HG03439 (cell line): ENCODE measurements at regions not wholly inside any gene's neighbourhood (a gene's known extent, or its start where the extent isn't known, plus 50 kb on each side); places are given as distances from the start of the nearest gene placed in this dataset.

Experiments
- ATAC-seq: cut with Tn5 transposase; IDR thresholded peaks from one replicate; pipeline ENCODE4 v1.9.1; 2021; ENCODE audit warnings: mild to moderate bottlenecking, moderate library complexity; ENCODE audit not compliant: unreplicated experiment

DNA sequence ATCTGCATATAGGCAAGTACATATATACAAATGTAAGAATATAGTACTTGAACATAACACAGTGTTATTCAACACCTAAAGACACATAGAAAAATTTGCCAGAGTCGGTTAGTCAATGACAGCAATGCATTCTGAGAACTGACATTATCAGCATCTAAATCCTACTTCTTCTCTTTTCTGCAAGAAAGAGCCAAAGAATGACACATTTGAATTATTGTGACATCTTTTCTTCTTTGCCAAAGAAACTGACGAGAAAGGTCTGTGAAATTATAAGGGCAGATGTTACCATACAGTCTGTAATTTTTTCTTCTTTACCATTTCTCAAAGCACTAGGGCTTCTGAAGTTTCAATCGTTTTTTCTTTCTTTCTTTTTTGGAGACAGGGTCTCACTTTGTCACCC lies 350.9 kb upstream of the NBEA start:
- no peak for ATAC-seq

DNA sequence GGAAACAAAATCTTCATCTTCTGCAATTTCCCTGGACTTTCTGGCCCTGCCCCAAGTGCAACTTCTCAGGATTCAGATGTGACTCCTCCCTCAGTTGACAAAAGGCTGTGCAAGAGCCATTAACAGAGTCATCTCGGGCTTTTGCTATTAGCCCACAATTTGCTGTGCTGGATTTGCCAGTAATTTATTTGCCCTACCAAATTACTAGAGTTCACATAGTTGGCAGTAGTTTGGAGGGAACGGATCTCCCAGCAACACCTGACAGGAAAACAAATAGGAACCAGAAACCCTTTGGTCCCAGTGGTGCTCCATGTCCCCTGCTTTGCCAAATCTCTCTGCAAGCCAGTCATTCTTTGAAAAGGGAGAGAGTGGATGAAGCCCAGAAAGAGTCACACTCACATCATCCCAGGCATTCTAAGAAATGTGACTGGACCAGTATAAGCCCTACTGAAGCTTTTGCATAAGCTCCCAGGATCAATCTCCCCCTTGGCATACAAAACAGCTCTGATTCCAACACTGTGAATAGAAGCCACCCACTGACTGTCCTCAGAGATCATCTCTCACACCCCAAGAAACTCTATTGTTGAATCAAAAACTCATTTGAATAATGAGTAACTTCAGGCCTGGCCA lies 350.1 kb upstream of the NBEA start:
- no peak for ATAC-seq

DNA sequence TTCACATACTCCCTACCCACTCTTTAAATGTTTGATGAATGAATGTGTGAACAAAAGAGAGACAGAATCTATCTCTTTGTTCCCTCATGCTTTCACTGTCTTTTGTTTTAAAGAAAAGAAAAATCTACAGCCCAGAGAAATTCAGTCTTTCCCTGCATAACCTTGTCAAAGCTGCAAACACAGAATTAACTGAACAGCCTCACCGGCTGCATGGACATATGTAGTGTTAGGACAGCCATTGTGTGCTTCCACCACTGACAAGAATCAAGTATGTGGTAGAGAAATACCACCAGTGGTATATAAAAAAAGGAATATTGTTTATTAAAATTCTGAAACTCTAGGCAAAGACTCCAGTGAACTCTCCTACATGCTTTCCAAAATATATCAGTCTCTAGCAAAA lies 348.4 kb upstream of the NBEA start:
- ATAC-seq, result no peak

DNA sequence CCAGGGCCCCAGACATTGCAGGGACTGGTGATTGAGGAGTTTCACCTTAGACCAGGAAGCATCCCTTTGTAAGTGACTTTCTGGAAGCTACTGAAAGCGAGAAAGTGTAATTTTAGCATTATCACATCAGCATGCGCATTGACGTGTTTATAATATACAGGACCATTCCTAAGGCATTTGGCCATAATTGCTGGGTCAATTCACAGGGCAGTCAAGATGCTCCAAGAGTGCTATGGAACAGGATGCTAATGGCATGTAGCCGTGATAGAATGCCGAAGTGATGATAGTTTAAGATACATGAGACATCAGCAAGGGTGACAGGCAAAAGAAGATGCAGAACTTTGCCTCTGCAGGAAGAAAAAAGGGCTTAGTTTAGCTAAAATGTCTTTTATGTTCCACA lies 347.6 kb upstream of the NBEA start:
- ATAC-seq, result no peak

DNA sequence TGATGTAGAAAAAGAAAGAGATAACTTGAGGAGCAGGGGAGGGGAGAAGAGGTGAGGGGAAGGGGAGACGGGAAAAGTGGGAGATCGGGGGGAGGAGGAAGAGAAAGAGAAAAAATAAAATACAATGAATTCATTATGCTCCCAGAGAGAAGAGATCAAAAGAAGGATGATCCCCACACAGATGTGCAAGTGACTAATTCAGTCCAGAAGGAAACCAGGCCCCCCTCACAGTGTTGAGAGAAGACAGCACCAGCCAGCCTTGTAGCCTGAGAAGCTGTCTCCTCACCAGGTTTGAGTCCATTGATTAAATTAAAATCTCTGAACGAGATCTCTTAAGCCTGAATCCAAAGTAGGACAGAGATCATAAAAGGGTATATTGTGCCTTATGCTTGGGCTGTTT lies 333.7 kb upstream of the NBEA start:
- ATAC-seq, result no peak

DNA sequence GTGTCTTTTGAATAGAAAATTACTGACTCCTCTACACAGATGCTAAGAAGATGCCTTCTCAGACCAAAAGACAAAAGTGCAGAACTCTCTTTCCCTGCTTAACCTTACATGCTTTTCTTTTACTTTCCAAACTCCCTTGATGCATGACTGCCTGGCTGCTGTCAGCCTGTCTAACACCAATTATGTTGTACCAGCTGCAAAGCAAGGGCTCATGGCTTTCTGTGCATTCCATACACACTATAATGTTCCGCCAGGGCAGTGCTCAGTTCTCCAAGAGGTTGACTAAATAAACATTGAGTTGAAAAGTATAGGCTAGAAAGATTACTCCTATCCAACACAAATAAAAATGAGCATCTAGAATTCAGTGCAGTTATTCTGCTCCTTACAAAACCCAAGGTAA lies 330.4 kb upstream of the NBEA start:
- no peak for ATAC-seq

DNA sequence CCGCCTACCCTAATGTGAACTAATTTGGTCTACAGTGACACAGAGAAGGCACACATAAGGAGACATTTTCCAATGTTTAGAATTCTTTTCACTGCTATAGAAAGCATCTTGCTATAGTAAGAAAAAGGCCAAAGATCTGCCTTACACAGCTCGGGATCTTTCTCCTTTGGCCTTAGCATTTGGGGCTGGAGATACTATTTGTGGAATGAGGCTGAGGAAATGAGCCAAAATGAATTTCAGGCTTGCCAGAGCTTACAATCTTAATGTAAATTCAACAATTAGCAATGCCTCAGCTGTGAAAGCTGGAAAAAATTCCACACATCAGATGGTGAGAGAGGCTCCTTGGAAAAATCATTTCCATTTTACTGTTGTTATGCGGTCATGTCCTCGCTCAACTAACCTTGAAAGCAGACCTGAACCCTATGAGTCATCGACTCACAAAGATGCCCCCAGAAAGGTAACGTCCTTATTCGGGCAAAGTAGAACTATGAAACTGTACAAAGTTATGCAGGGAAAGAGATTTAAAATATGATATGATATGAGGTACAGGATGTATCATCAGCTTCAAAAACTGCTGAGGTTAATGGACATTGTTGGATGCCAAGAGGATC lies 324.5 kb upstream of the NBEA start:
- no peak for ATAC-seq

DNA sequence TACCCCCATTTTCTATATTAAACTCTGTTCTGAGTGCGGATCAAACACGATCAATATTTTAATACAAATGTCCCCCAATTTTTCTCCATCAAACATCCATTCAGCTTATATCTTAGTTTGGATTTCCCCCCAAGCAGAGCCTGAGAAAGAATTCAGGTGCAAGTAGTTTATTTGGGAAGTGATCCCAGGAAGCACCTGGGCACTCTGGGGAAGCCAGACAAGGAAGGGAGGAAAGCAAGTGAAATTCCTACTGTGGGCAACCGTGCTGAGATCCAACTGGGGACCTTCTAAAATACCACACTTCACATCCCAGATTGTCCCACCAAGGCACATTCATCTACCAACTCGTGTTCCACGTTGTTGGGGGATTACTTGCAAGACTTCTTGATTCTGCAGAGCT lies 323.4 kb upstream of the NBEA start:
- no peak for ATAC-seq

DNA sequence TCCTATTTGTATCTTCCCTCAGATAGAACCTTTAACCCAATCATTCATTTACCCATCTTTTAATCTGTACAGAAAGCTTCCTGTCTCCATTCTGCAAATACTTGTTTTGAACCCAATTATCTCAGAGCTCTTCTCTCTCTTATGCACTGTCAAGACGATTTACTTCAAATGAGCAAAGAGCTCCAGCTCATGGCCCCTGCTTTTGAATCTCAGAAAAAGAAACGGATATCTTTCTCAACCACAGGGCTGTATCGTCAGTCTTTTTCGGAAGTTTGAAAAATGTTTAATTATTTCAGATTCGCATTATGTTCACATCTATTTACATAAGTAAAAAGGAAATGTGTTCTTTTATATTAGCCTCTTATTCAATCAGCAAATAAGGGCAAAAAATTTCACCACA lies 322.7 kb upstream of the NBEA start:
- ATAC-seq, result no peak

DNA sequence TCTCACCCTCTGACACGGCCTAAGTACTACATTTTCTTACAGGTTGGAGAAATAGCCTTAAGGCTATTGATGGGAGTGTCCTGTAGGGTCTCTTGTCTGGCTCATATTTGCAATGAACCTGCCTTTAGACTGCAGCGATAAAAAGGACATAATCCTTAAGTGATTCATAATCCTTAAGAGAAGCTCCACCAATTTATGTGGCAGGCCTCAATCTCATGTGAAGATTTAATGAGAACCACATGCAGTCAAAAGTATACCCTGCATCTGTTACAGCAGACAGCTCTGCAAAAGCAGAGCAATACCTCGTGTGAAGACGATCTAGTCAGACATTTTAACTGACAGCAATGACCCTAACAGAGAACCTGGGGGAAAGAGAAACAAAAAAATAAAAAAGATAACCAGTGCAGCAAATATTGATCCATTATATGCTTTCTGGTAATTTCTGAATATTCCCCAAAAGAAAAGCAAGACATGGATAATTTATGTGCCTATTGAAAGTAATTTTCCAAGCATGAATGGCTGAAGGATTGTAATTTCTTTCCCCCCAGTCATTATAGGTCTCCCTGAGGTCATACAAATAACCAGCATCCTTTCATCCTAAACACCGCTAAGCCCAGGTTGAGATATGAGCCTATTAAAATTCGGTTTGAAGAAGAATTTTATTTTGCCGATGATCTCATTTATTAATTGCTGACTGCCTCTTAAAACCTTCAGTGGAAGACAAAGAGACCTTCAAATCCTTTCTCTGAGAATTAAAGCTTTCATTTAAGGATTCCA lies 321.8 kb upstream of the NBEA start:
- ATAC-seq, result no peak

DNA sequence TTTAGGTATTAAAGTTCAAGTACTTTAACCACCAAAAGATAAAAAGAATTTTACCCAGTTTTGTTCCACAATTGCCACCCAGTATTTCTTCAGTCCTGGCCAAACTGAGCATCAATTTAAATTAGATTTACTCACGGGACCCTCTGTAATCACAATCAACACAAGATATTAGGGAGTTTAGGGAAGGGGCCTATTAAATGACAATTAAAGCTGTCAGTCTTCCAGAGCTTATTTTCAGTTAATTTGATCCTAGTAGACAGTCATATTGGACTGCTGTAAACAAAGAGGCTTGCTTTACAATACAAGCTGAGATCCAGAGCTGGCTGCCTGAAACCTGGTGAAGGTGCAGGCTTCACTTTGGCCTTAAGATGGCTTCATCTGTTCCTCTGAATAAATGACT lies 321.2 kb upstream of the NBEA start:
- ATAC-seq, result no peak

DNA sequence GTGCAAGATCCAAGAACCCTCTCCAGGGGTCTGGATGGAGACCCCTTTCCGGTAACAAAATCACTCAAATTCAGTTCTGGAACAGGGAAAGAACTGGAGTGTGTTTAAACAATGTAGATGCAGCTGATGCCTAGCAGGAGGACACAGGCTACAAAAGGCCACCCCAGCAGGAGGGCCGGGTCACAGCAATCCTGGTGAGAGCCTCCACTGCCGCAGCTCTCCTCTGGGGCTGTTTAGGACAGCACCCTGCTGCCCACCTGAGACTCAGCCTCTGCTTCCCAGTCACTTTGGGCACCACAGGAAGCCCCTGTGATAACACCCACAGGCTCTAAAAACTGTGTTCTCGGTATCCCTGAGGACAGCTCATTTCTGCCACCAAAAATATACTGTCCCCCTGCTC lies 318.7 kb upstream of the NBEA start:
- no peak for ATAC-seq

DNA sequence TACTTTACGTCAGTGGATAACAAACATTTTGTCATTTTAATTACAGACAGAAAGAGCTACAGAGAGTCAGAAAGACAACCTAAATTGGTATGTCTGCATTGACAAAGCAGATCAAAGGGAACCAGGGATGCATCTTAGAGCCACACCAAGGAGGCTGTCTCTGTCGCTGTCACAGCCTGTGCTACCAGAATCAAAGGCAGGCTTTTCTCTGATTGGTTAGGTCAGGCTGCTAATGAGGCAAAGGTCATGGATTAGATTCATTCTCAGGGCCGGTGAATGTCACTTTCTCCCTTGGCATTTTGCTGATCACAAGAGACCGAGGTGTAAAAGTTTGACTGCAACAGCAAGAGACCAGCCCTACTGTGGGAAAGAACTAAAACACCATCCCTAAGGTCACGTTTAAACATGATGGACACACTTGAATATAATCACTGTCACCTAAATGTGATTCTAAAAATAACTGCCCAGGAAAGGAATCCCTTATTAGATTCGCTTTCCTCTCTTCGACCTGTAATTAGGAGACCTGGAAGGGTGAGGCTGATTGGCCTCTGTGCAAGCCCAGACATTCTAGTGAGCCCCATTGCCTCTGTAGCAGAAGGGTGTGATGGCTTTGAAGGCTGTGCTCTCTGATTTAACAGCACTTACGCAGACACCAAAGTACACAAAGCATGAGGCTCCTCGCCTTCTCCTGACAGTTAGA lies 314.4 kb upstream of the NBEA start:
- no peak for ATAC-seq

DNA sequence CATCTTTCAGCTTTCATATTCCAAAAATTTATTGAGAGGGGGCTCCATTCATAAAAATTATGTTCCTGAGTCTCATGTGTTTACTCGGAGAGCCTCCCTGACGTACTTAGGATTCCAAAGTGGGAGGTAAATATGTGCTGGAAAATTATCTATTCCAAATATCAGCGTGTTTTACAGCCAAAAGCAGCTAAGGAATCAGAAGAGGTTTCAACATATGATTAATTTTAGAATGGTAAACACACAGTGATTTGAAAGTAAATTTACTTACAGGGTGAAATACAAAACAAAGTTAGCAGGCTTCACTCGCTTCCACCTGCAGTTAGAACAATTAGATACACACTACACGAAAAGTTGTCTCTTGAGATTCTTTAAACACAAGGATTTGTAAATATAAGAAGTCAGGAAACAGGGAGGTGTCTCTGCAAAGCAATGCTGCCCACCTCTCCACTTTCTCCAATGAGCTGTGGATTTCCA lies 313.8 kb upstream of the NBEA start:
- ATAC-seq, result no peak

DNA sequence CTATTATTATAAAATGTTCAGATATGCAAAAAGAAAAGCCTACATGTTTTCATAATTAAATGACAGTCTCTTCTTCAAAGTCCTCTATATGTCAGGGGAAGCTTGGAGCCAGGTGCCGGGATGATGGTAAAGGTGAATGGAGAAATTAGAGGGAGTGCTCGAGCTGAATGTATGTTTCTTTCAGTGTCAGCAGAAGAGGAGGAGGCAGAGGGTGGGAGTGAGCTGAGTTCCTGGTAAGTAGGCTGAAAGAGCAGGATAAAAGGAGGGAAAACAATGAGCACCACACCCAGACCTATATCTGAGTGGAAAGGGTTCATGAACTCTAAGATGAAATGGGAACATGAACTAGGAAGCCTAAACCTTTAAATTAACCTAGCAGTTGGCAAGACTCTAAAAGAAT lies 307.6 kb upstream of the NBEA start:
- no peak for ATAC-seq

DNA sequence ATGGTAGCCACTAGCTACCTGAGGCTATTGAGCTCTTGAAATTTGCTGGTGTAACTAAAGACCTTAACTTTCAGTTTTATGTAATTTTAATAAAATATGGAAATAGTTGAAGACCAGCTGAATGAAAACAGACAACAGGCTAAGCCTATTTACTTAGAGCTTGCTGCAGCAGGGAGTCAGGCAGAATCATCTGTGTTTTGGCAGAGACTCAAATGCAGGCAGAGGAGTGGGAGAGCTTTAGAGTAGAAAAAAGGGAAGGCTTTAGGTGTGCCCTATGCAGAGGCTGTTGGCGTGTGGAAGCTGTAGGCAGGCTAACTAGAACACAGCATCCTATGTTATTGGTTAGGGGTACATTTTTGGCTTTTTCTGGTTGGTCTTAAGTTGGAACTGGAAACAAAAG lies 304.9 kb upstream of the NBEA start:
- ATAC-seq, result no peak

DNA sequence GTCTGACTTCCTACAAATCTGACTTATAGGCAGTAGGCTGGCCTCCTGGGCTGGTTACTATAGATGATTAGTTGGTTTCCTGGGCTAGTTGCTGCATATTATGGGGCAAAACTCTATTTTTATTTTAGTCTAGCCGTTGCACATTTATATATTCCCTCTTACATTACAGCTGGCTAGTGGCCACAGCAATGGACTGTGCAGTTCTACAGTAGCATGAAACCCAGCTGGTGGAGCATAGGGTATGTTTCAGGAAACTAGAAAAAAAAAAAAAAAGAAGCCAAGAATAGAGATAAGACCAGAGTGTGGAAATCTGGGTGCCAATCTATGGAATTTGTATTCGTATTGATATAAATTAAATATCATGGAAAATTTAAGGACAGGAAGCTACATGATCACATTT lies 304.4 kb upstream of the NBEA start:
- no peak for ATAC-seq

DNA sequence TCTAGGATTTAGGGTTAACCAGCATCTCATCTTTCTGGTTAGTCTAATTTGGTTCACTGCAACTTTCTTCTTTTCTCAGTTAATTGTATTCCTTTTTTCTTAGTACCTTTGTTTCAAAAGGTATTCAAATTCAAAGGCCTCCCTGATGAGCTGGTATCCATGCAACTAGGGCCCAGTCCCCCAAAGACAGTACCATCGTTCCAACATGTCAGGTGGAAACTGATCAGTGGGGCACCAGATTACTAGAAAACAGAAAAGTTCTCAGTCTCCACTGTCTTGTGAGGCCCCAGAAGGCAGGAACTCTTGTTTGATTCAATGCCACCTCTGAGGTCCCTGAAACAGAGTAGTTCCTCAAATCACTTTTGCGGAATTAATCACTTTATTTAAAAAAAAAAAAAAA lies 303.2 kb upstream of the NBEA start:
- ATAC-seq, result no peak

DNA sequence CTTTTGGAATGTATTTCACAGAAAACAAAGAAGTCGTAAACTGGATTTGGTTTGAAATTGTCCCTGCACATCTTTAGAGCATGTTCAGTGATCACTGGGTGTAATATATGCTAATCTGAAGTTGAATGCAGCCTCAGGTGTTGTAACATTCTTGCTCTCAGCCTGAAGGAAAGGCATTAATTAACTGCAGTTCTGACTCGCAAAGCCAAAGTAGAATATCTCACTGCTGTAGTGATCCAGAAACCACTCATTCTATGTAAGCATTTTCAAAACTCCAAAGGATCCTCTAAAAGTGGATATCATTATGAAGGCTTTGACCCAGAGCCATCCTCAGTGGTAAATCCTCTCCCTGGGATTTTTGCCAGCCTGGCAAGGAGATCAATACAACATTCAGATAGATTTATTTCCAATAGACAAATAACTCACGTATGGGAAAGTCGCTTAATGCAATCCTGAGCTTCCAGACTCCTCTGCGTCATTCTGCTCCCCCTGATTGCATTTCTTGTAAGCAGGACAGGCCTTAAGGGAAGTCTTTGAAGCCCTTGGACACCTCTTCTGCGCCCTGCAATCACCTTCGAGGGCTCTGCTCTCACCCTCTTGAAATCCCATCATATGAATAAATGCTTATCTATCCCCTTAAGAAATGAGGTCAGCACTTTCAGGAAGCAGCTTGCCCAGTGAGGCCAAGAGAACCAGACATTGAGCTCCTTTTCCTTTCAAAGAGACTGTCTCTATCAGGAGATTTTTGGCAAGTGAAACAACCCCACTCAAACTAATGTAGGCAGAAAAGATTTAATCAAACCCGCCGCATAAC lies 301.7 kb upstream of the NBEA start:
- no peak for ATAC-seq

DNA sequence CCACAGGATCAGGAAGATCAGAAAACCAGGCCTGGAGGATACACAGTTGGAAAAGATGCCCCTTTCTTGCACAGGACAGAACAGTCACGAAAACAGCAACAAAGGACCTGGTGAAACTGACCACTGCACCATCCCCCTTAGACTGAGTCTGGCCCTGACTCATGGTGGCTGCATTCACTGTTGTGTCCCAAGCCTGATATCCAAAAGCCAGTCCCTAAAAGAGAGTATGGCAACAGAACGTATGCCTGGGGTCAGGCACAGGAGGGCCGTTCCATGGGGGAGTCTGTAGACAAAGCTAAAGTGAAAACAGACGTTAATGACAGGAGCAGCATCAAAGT lies 301.1 kb upstream of the NBEA start:
- ATAC-seq, result no peak
